KMS-11 (cell line): ENCODE measurements at regions not wholly inside any gene's neighbourhood (a gene's known extent, or its start where the extent isn't known, plus 50 kb on each side); places are given as distances from the start of the nearest gene placed in this dataset.

ENCODE experiments used
- H2AFZ ChIP-seq: fragments of 200-600 bp; sonication (generic); 2 replicates; pipeline ENCODE4 v1.6.1; 2016; ENCODE audit warnings: antibody characterized with exemption, mixed run types, low read depth
- H3K27ac ChIP-seq: fragments of 200-600 bp; sonication (generic); 2 replicates; pipeline ENCODE4 v1.6.1; 2016; ENCODE audit warnings: mild to moderate bottlenecking, mixed run types
- H3K27me3 ChIP-seq: fragments of 200-600 bp; sonication (generic); 2 replicates; pipeline ENCODE4 v1.6.1; 2017; ENCODE audit warnings: mild to moderate bottlenecking, low read depth, mixed run types, moderate library complexity; ENCODE audit not compliant: insufficient read depth
- H3K36me3 ChIP-seq: fragments of 200-600 bp; sonication (generic); 2 replicates; pipeline ENCODE4 v1.6.1; 2017; ENCODE audit warnings: mild to moderate bottlenecking, mixed run types; ENCODE audit not compliant: insufficient read depth
- H3K4me1 ChIP-seq: fragments of 200-600 bp; sonication (generic); 2 replicates; pipeline ENCODE4 v1.6.1; 2016; ENCODE audit warnings: mild to moderate bottlenecking, low read depth, mixed run types; ENCODE audit not compliant: poor library complexity, severe bottlenecking
- H3K4me2 ChIP-seq: fragments of 200-600 bp; sonication (generic); 2 replicates; pipeline ENCODE4 v1.7.0; 2016; ENCODE audit warnings: mild to moderate bottlenecking, mixed run types
- H3K4me3 ChIP-seq: fragments of 200-600 bp; sonication (generic); IDR thresholded peaks from 2 replicates; pipeline ENCODE4 v1.6.1; 2017; ENCODE audit warnings: low read depth, low read length, mixed read lengths; ENCODE audit not compliant: insufficient read depth
- H3K79me2 ChIP-seq: fragments of 200-600 bp; sonication (generic); 2 replicates; pipeline ENCODE4 v1.6.1; 2016; ENCODE audit warnings: low read depth, mixed run types; ENCODE audit not compliant: insufficient read depth
- H3K9ac ChIP-seq: fragments of 200-600 bp; sonication (generic); 2 replicates; pipeline ENCODE4 v1.6.1; 2016; ENCODE audit warnings: mild to moderate bottlenecking, mixed run types
- H4K20me1 ChIP-seq: fragments of 200-600 bp; sonication (generic); 2 replicates; pipeline ENCODE4 v1.6.1; 2016; ENCODE audit warnings: mild to moderate bottlenecking, mixed run types; ENCODE audit not compliant: insufficient read depth
- CTCF ChIP-seq: fragments of 200-600 bp; sonication (generic); conservative IDR thresholded peaks from 2 replicates; pipeline ENCODE4 v1.6.1; 2017; ENCODE audit warnings: low read depth, mild to moderate bottlenecking, antibody characterized with exemption, low read length, moderate library complexity, mixed read lengths

GRCh38 chr7:145471883-145472282, 636.0 kb upstream of the TPK1 start:
- no peaks in the 10 kb centered on the region for H4K20me1 ChIP-seq
- no peak for TF ChIP-seq CTCF

GRCh38 chr7:145464287-145464686, 628.4 kb upstream of the TPK1 start:
- TF ChIP-seq CTCF = no peak
- H3K4me3 ChIP-seq = no peak overlapping the region
- H2AFZ ChIP-seq = no peak overlapping the region
- no peaks in the 10 kb centered on the region for H3K79me2 ChIP-seq
- H4K20me1 ChIP-seq = no peaks in the 10 kb centered on the region
- H3K4me1 ChIP-seq = no peaks in the 10 kb centered on the region
- H3K27me3 ChIP-seq = no peaks in the 10 kb centered on the region
- H3K36me3 ChIP-seq = no peaks in the 10 kb centered on the region
- no peak overlapping the region for H3K27ac ChIP-seq
- H3K4me2 ChIP-seq = no peak overlapping the region
- no peak overlapping the region for H3K9ac ChIP-seq

More at GRCh38 chr7:145471883-145472282, 636.0 kb upstream of the TPK1 start:
- H3K4me1 ChIP-seq = no peaks in the 10 kb centered on the region
- H2AFZ ChIP-seq = no peak overlapping the region
- H3K27ac ChIP-seq = no peak overlapping the region
- H3K36me3 ChIP-seq = no peaks in the 10 kb centered on the region
- H3K4me2 ChIP-seq = no peak overlapping the region
- H3K4me3 ChIP-seq = no peak overlapping the region
- H3K27me3 ChIP-seq = no peaks in the 10 kb centered on the region
- no peaks in the 10 kb centered on the region for H3K79me2 ChIP-seq
- H3K9ac ChIP-seq = no peak overlapping the region

GRCh38 chr7:145462463-145462862, 626.6 kb upstream of the TPK1 start:
- no peak for TF ChIP-seq CTCF
- H4K20me1 ChIP-seq = no peaks in the 10 kb centered on the region
- no peak overlapping the region for H3K9ac ChIP-seq
- no peaks in the 10 kb centered on the region for H3K4me1 ChIP-seq
- H2AFZ ChIP-seq = no peak overlapping the region
- H3K4me2 ChIP-seq = no peak overlapping the region
- no peaks in the 10 kb centered on the region for H3K36me3 ChIP-seq
- no peak overlapping the region for H3K4me3 ChIP-seq
- H3K79me2 ChIP-seq = no peaks in the 10 kb centered on the region
- H3K27me3 ChIP-seq = no peaks in the 10 kb centered on the region
- no peak overlapping the region for H3K27ac ChIP-seq

GRCh38 chr7:145434811-145435210, 599.0 kb upstream of the TPK1 start:
- H3K27ac ChIP-seq = no peak overlapping the region
- H3K27me3 ChIP-seq = no peaks in the 10 kb centered on the region
- H3K9ac ChIP-seq = no peak overlapping the region
- no peaks in the 10 kb centered on the region for H3K36me3 ChIP-seq
- no peak overlapping the region for H3K4me3 ChIP-seq
- no peaks in the 10 kb centered on the region for H3K79me2 ChIP-seq
- H2AFZ ChIP-seq = no peak overlapping the region
- H3K4me1 ChIP-seq = no peaks in the 10 kb centered on the region
- H4K20me1 ChIP-seq = no peaks in the 10 kb centered on the region
- no peak for TF ChIP-seq CTCF
- no peak overlapping the region for H3K4me2 ChIP-seq
